ENCODE measurements at regions not wholly inside any gene's neighbourhood (a gene's known extent, or its start where the extent isn't known, plus 50 kb on each side); places are given as distances from the start of the nearest gene placed in this dataset.
"Not testable (repeated sequence)": the region's sequence is repeated elsewhere in the genome, so short reads cannot be mapped to it uniquely, and the experiment has no call there.

GRCh38 chr10:44161184-44161583 lies 223.7 kb downstream of the CXCL12 start:
- no peak overlapping the region for H3K4me3 ChIP-seq (ENCODE audit: low read length)
- TF ChIP-seq ZNF274 (IDR thresholded peaks at IDR 0.05; ENCODE audit: low read depth, low read length): no peak

- TF ChIP-seq ZNF274 (IDR thresholded peaks at IDR 0.05; ENCODE audit: low read depth, low read length): no peak
- H3K4me3 ChIP-seq (ENCODE audit: low read length): no peak overlapping the region
Observed at GRCh38 chr10:44157574-44157973, 227.3 kb downstream of the CXCL12 start.

GRCh38 chr10:44154956-44155355 lies 229.9 kb downstream of the CXCL12 start:
- TF ChIP-seq ZNF274 (IDR thresholded peaks at IDR 0.05; ENCODE audit: low read depth, low read length): no peak
- H3K4me3 ChIP-seq (ENCODE audit: low read length): no peak overlapping the region

- no peak for TF ChIP-seq ZNF274 (IDR thresholded peaks at IDR 0.05; ENCODE audit: low read depth, low read length)
- H3K4me3 ChIP-seq (ENCODE audit: low read length): no peak overlapping the region
Observed at GRCh38 chr10:44153918-44154670, 230.8 kb downstream of the CXCL12 start.

GRCh38 chr10:44143556-44143955 lies 241.3 kb downstream of the CXCL12 start:
- no peak overlapping the region for H3K4me3 ChIP-seq (ENCODE audit: low read length)
- TF ChIP-seq ZNF274 (IDR thresholded peaks at IDR 0.05; ENCODE audit: low read depth, low read length): no peak

- no peak for TF ChIP-seq ZNF274 (IDR thresholded peaks at IDR 0.05; ENCODE audit: low read depth, low read length)
Observed at GRCh38 chr10:44132361-44133289, 252.3 kb downstream of the CXCL12 start.

GRCh38 chr10:44126291-44126717 lies 258.6 kb downstream of the CXCL12 start:
- H3K4me3 ChIP-seq (ENCODE audit: low read length): no peak overlapping the region
- TF ChIP-seq ZNF274 (IDR thresholded peaks at IDR 0.05; ENCODE audit: low read depth, low read length): no peak

More at GRCh38 chr10:44132361-44133289, 252.3 kb downstream of the CXCL12 start:
- H3K4me3 ChIP-seq (ENCODE audit: low read length): no peak overlapping the region

GRCh38 chr10:44125879-44126278 lies 259.0 kb downstream of the CXCL12 start:
- no peak overlapping the region for H3K4me3 ChIP-seq (ENCODE audit: low read length)
- no peak for TF ChIP-seq ZNF274 (IDR thresholded peaks at IDR 0.05; ENCODE audit: low read depth, low read length)

- no peak for TF ChIP-seq ZNF274 (IDR thresholded peaks at IDR 0.05; ENCODE audit: low read depth, low read length)
- H3K4me3 ChIP-seq (ENCODE audit: low read length): no peak overlapping the region
Observed at GRCh38 chr10:44118500-44118899, 266.4 kb downstream of the CXCL12 start.

GRCh38 chr10:44116474-44116873 lies 268.4 kb downstream of the CXCL12 start:
- no peak for TF ChIP-seq ZNF274 (IDR thresholded peaks at IDR 0.05; ENCODE audit: low read depth, low read length)
- H3K4me3 ChIP-seq (ENCODE audit: low read length): no peak overlapping the region

GRCh38 chr10:44115516-44115915 lies 269.4 kb downstream of the CXCL12 start:
- no peak overlapping the region for H3K4me3 ChIP-seq (ENCODE audit: low read length)
- TF ChIP-seq ZNF274 (IDR thresholded peaks at IDR 0.05; ENCODE audit: low read depth, low read length): no peak

- TF ChIP-seq ZNF274 (IDR thresholded peaks at IDR 0.05; ENCODE audit: low read depth, low read length): no peak
- no peak overlapping the region for H3K4me3 ChIP-seq (ENCODE audit: low read length)
Observed at GRCh38 chr10:44114441-44114840, 270.5 kb downstream of the CXCL12 start.

GRCh38 chr10:44112280-44112679 lies 272.6 kb downstream of the CXCL12 start:
- not testable (repeated sequence) for H3K4me3 ChIP-seq (ENCODE audit: low read length)

- no peak overlapping the region for H3K4me3 ChIP-seq (ENCODE audit: low read length)
- TF ChIP-seq ZNF274 (IDR thresholded peaks at IDR 0.05; ENCODE audit: low read depth, low read length): no peak
Observed at GRCh38 chr10:44105696-44106095, 279.2 kb downstream of the CXCL12 start.

- no peak for TF ChIP-seq ZNF274 (IDR thresholded peaks at IDR 0.05; ENCODE audit: low read depth, low read length)
- no peak overlapping the region for H3K4me3 ChIP-seq (ENCODE audit: low read length)
Observed at GRCh38 chr10:44102726-44103255, 282.1 kb downstream of the CXCL12 start.

Data from GM08714 (cell line).